H1 (cell line): ENCODE measurements at regions not wholly inside any gene's neighbourhood (a gene's known extent, or its start where the extent isn't known, plus 50 kb on each side); places are given as distances from the start of the nearest gene placed in this dataset.

Source experiments
- CTCF ChIA-PET: fragments of 300-600 bp; sonication (Branson Sonifier 250); formaldehyde crosslinking; loops from one replicate; lab custom pipeline; 2021; ENCODE audit not compliant: partially characterized antibody; lab: Charles Lee
- POLR2A ChIA-PET: fragments of 300-600 bp; sonication (Branson Sonifier 250); formaldehyde crosslinking; loops from one replicate; lab custom pipeline; 2021; ENCODE audit warnings: inconsistent platforms; ENCODE audit not compliant: partially characterized antibody; lab: Charles Lee
- DNase-seq, 2 experiments: peaks; one replicate each; pipeline versions ENCODE4 v3.0.0 to v3.0.0-alpha.2; 2010 to 2022; ENCODE audit warnings: low spot score in 2 of 2, low read depth in 1 of 2, mixed read lengths in 1 of 2
- FAIRE-seq: peaks from 2 replicates; lab custom pipeline; 2011; peaks lifted over from hg19 to GRCh38; lab: Jason Lieb, UNC
- H2AFZ ChIP-seq: 2 replicates; pipeline ENCODE4 v1.8.1; 2012; ENCODE audit warnings: low read length, inconsistent platforms
- H2AK5ac ChIP-seq: 2 replicates; pipeline ENCODE4 v1.6.1; 2013; ENCODE audit warnings: low read depth, low read length
- H2BK120ac ChIP-seq: replicated peaks from 2 replicates; pipeline ENCODE3; 2013; ENCODE audit warnings: low read depth, low read length, inconsistent platforms
- H2BK12ac ChIP-seq: 2 replicates; pipeline ENCODE4 v1.6.1; 2013; ENCODE audit warnings: low read depth, low read length
- H2BK15ac ChIP-seq: 2 replicates; pipeline ENCODE4 v1.6.1; 2013; ENCODE audit warnings: low read length
- H2BK20ac ChIP-seq: 2 replicates; pipeline ENCODE4 v1.6.1; 2013; ENCODE audit warnings: low read length
- H2BK5ac ChIP-seq: 2 replicates; pipeline ENCODE4 v1.6.1; 2013; ENCODE audit warnings: low read depth, low read length
- H3K14ac ChIP-seq: 2 replicates; pipeline ENCODE4 v1.6.1; 2013; ENCODE audit warnings: inconsistent platforms; ENCODE audit not compliant: insufficient read length
- H3K18ac ChIP-seq: 2 replicates; pipeline ENCODE4 v1.6.1; 2013; ENCODE audit warnings: low read length; ENCODE audit errors: extremely low read depth
- H3K23ac ChIP-seq: 2 replicates; pipeline ENCODE4 v1.6.1; 2013; ENCODE audit warnings: inconsistent platforms; ENCODE audit not compliant: insufficient read length
- H3K23me2 ChIP-seq: 2 replicates; pipeline ENCODE4 v1.6.1; 2013; ENCODE audit warnings: low read depth, low read length
- H3K27ac ChIP-seq: 2 replicates; pipeline ENCODE4 v1.6.1; 2011; ENCODE audit warnings: low read depth, low read length, inconsistent platforms
- H3K27me3 ChIP-seq, 4 experiments: replicated peaks in 1 of 4; 1 replicate in 1 of 4; 2 replicates in 3 of 4; pipeline versions ENCODE4 v1.6.1 to v1.8.1; 2011 to 2013; ENCODE audit warnings: low read length in 3 of 4, mild to moderate bottlenecking in 3 of 4, inconsistent platforms in 2 of 4, mixed read lengths in 2 of 4, moderate library complexity in 1 of 4; ENCODE audit not compliant: control insufficient read depth in 3 of 4, insufficient read depth in 3 of 4; ENCODE audit errors: extremely low read depth in 1 of 4
- H3K36me3 ChIP-seq, 4 experiments: 2 replicates each; pipeline versions ENCODE4 v1.6.1 to v1.8.1; 2011 to 2013; ENCODE audit warnings: mild to moderate bottlenecking in 4 of 4, low read length in 3 of 4, moderate library complexity in 2 of 4, control low read depth in 1 of 4, inconsistent platforms in 1 of 4; ENCODE audit not compliant: insufficient read depth in 4 of 4, control insufficient read depth in 2 of 4
- H3K4ac ChIP-seq: replicated peaks from 2 replicates; pipeline ENCODE3; 2013; ENCODE audit warnings: low read length, low read depth, mixed read lengths, inconsistent platforms; ENCODE audit not compliant: insufficient read length
- H3K4me1 ChIP-seq, 4 experiments: replicated peaks in 1 of 4; 1 replicate in 1 of 4; 2 replicates in 3 of 4; pipeline versions ENCODE4 v1.6.1 to v1.8.1; 2011 to 2013; ENCODE audit warnings: low read length in 3 of 4, inconsistent platforms in 2 of 4, mixed read lengths in 1 of 4; ENCODE audit not compliant: insufficient read depth in 4 of 4, control insufficient read depth in 3 of 4
- H3K4me2 ChIP-seq, 2 experiments: 2 replicates each; pipeline versions ENCODE4 v1.6.1 to v1.8.1; 2011 to 2013; ENCODE audit warnings: low read depth in 2 of 2, low read length in 2 of 2, control low read depth in 1 of 2, inconsistent platforms in 1 of 2, mild to moderate bottlenecking in 1 of 2; ENCODE audit not compliant: insufficient read depth in 1 of 2
- H3K4me3 ChIP-seq, 4 experiments: fragments of 200-600, 300-600 bp in 1 of 4; sonication (generic), shearing (Covaris generic), sonication (Bioruptor Twin) in 1 of 4; 2 replicates each; pipeline versions ENCODE4 v1.5.1 to v1.8.1; 2011 to 2016; ENCODE audit warnings: low read length in 4 of 4, low read depth in 3 of 4, control low read depth in 2 of 4, inconsistent platforms in 2 of 4, mild to moderate bottlenecking in 2 of 4, mixed read lengths in 1 of 4, moderate library complexity in 1 of 4; ENCODE audit not compliant: insufficient read depth in 2 of 4; ENCODE audit errors: extremely low read depth in 1 of 4
- H3K56ac ChIP-seq: replicated peaks from 2 replicates; pipeline ENCODE3; 2013; ENCODE audit warnings: low read depth, mild to moderate bottlenecking, mixed read lengths, low read length, inconsistent platforms; ENCODE audit not compliant: insufficient read length
- H3K79me1 ChIP-seq: 2 replicates; pipeline ENCODE4 v1.6.1; 2013; ENCODE audit warnings: low read depth, low read length, control low read depth
- H3K79me2 ChIP-seq, 2 experiments: 2 replicates each; pipeline versions ENCODE4 v1.6.1 to v1.8.1; 2012 to 2013; ENCODE audit warnings: low read length in 2 of 2, mild to moderate bottlenecking in 2 of 2, inconsistent platforms in 1 of 2; ENCODE audit not compliant: insufficient read depth in 2 of 2, control insufficient read depth in 1 of 2
- H3K9ac ChIP-seq, 4 experiments: replicated peaks in 1 of 4; 1 replicate in 1 of 4; 2 replicates in 3 of 4; pipeline versions ENCODE4 v1.6.1 to v1.8.1; 2011 to 2013; ENCODE audit warnings: low read depth in 3 of 4, low read length in 3 of 4, control low read depth in 2 of 4, mild to moderate bottlenecking in 2 of 4, moderate library complexity in 2 of 4, inconsistent platforms in 1 of 4; ENCODE audit errors: extremely low read depth in 1 of 4
- H3K9me3 ChIP-seq, 2 experiments: 2 replicates each; pipeline versions ENCODE4 v1.6.1 to v1.8.1; 2012 to 2013; ENCODE audit warnings: mild to moderate bottlenecking in 2 of 2, moderate library complexity in 2 of 2, control low read depth in 1 of 2, inconsistent platforms in 1 of 2, low read depth in 1 of 2, low read length in 1 of 2, mixed read lengths in 1 of 2; ENCODE audit not compliant: insufficient read depth in 2 of 2
- H4K20me1 ChIP-seq, 2 experiments: replicated peaks in 1 of 2; 2 replicates each; pipeline versions ENCODE3 to v1.8.1; 2011 to 2013; ENCODE audit warnings: inconsistent platforms in 2 of 2, low read length in 2 of 2, mild to moderate bottlenecking in 1 of 2; ENCODE audit not compliant: insufficient read depth in 2 of 2, control insufficient read depth in 1 of 2
- H4K5ac ChIP-seq: 2 replicates; pipeline ENCODE4 v1.6.1; 2013; ENCODE audit warnings: low read length, low read depth, mixed read lengths, inconsistent platforms; ENCODE audit not compliant: insufficient read length
- H4K8ac ChIP-seq: 2 replicates; pipeline ENCODE4 v1.8.0; 2013; ENCODE audit warnings: mild to moderate bottlenecking, moderate library complexity, low read length, inconsistent platforms; ENCODE audit not compliant: insufficient read depth; ENCODE audit errors: extremely low read depth
- H4K91ac ChIP-seq: replicated peaks from 2 replicates; pipeline ENCODE3; 2013; ENCODE audit warnings: low read length, mixed read lengths, inconsistent platforms; ENCODE audit not compliant: insufficient read length
- CHD1 ChIP-seq: IDR thresholded peaks from 2 replicates; pipeline ENCODE4 v1.6.1; 2012; ENCODE audit warnings: low read depth, low read length, improper control_type of control experiment
- GTF2F1 ChIP-seq: IDR thresholded peaks from 2 replicates; pipeline ENCODE4 v1.6.1; 2012; ENCODE audit warnings: low read depth, low read length, improper control_type of control experiment, borderline replicate concordance
- KDM1A ChIP-seq: fragments of 200-600, 300-600 bp; sonication (generic); IDR thresholded peaks from 2 replicates; pipeline ENCODE4 v1.7.1; 2016; ENCODE audit warnings: mild to moderate bottlenecking, low read length, borderline replicate concordance
- SIRT6 ChIP-seq: IDR thresholded peaks from one replicate; pipeline ENCODE4 v1.7.1; 2012; ENCODE audit warnings: low read length, inconsistent platforms
- TAF1 ChIP-seq: IDR thresholded peaks from 2 replicates; pipeline ENCODE4 v1.6.1; 2011; ENCODE audit warnings: mild to moderate bottlenecking, low read depth, low read length
- ZNF274 ChIP-seq: IDR thresholded peaks from 2 replicates; pipeline ENCODE4 v1.7.0; 2012; ENCODE audit warnings: low read length, borderline replicate concordance; ENCODE audit errors: extremely low read depth
- WGBS, 2 experiments: shearing (Covaris generic) in 1 of 2; methylation state at CpG; one replicate each; pipeline versions ENCODE4 v1.1.6 to v1.1.7; 2013 to 2015; ENCODE audit warnings: low lambda C conversion rate in 2 of 2, mixed read lengths in 2 of 2, inconsistent platforms in 1 of 2, low coverage in 1 of 2, missing lambda C conversion rate in 1 of 2; ENCODE audit not compliant: insufficient replicate concordance in 2 of 2, insufficient coverage in 1 of 2, insufficient read length in 1 of 2; ENCODE audit errors: extremely low coverage in 1 of 2, missing lambda C conversion rate in 1 of 2; 5-methylcytosine and 5-hydroxymethylcytosine counted together

DNA sequence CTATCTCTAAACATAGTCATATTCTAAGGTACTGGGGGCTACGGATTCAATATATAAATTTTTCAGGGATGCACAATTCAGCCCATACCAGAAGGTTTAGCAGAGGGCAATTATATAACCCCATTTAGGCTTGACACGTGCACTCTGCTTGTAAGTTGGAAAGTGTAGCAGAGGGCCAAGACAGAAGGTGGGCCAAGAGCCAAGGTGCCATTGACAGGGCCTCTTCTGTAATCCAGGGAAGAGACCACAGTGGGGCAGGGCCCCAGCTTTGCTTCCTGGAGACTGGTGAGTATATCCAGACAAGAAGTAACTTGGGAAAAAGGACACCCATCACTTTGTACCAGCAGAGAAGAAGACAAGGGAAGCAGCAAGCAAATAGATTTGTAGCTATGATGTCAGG, 672.4 kb upstream of the MARCKS start:
- no peak overlapping the region for H4K8ac ChIP-seq
- H4K5ac ChIP-seq = no peak overlapping the region
- no peaks in the 10 kb centered on the region for H3K36me3 ChIP-seq
- no peak overlapping the region for H3K14ac ChIP-seq
- DNase-seq (no peak), FAIRE-seq (no peak)
- H3K4me3 ChIP-seq = no peak overlapping the region
- H3K27ac ChIP-seq = no peak overlapping the region
- no peak overlapping the region for H4K91ac ChIP-seq
- 87% methylated on average over 2 of the region's 2 CpGs; no CpG with 5 or more reads in 1 of the 2 experiments for WGBS, 2 experiments
- no peak overlapping the region for H3K18ac ChIP-seq
- POLR2A ChIA-PET = no interaction called here
- H3K4ac ChIP-seq = no peak overlapping the region
- H3K4me1 ChIP-seq = no peaks in the 10 kb centered on the region
- no peak overlapping the region for H2BK15ac ChIP-seq
- H2BK12ac ChIP-seq = no peak overlapping the region
- no peaks in the 10 kb centered on the region for H3K27me3 ChIP-seq
- CTCF ChIA-PET = no interaction called here
- no peak overlapping the region for H2AK5ac ChIP-seq
- H3K9ac ChIP-seq = no peak overlapping the region
- H3K9me3 ChIP-seq = no peaks in the 10 kb centered on the region
- H3K79me2 ChIP-seq = no peaks in the 10 kb centered on the region
- no peak overlapping the region for H2BK5ac ChIP-seq
- no peak overlapping the region for H2AFZ ChIP-seq
- no peak overlapping the region for H3K56ac ChIP-seq
- H3K23me2 ChIP-seq = no peaks in the 10 kb centered on the region; the same call in 1 of the 2 replicates
- H3K4me2 ChIP-seq = no peak overlapping the region
- H4K20me1 ChIP-seq = no peaks in the 10 kb centered on the region
- no peak overlapping the region for H2BK20ac ChIP-seq
- H3K23ac ChIP-seq = no peak overlapping the region
- H2BK120ac ChIP-seq = no peak overlapping the region
- TF ChIP-seq KDM1A = no peak
- no peak for TF ChIP-seq GTF2F1
- TF ChIP-seq ZNF274 = no peak
- no peak for TF ChIP-seq CHD1
- no peak for TF ChIP-seq TAF1
- no peak for TF ChIP-seq SIRT6
- no peaks in the 10 kb centered on the region for H3K79me1 ChIP-seq
